CD4-positive, alpha-beta T cell (primary cell): ENCODE measurements at regions not wholly inside any gene's neighbourhood (a gene's known extent, or its start where the extent isn't known, plus 50 kb on each side); places are given as distances from the start of the nearest gene placed in this dataset.

Experiments used
- ATAC-seq: fragments of 200-7000 bp; cut with Tn5 transposase; one replicate; pipeline ENCODE4 v1.10.0; 2022; ENCODE audit warnings: mild to moderate bottlenecking; ENCODE audit not compliant: poor library complexity
- CTCF ChIA-PET: fragments of 350-600 bp; sonication (Branson Sonifier 250); formaldehyde crosslinking; loops from one replicate; lab custom pipeline; 2021; ENCODE audit warnings: antibody characterized with exemption, inconsistent platforms; lab: Charles Lee
- POLR2A ChIA-PET: fragments of 350-600 bp; sonication (Branson Sonifier 250); formaldehyde crosslinking; loops from one replicate; lab custom pipeline; 2021; ENCODE audit warnings: antibody characterized with exemption, inconsistent platforms; lab: Charles Lee
- DNase-seq, 14 experiments: peaks; one replicate each; pipeline ENCODE4 v3.0.0-alpha.2; 2013 to 2020; ENCODE audit warnings: mixed read lengths in 2 of 14
- H3K27ac ChIP-seq, 2 donors: one replicate each; pipeline versions ENCODE4 v1.5.1 to v1.7.0; 2013; ENCODE audit warnings: low read length in 2 of 2, low read depth in 1 of 2, mild to moderate bottlenecking in 1 of 2
- H3K27me3 ChIP-seq, 2 experiments: 1 replicate in 1 of 2; 2 replicates in 1 of 2; pipeline versions ENCODE4 v1.6.1 to v1.7.0; 2013; ENCODE audit warnings: low read length in 2 of 2, control low read depth in 1 of 2, mild to moderate bottlenecking in 1 of 2, moderate library complexity in 1 of 2; ENCODE audit not compliant: insufficient read depth in 2 of 2, control insufficient read depth in 1 of 2
- H3K36me3 ChIP-seq: one replicate; pipeline ENCODE4 v1.6.1; 2013; ENCODE audit warnings: low read length, control low read depth; ENCODE audit not compliant: insufficient read depth
- H3K4me1 ChIP-seq: one replicate; pipeline ENCODE4 v1.6.1; 2013; ENCODE audit warnings: low read length, control low read depth; ENCODE audit not compliant: insufficient read depth
- H3K4me3 ChIP-seq: one replicate; pipeline ENCODE4 v1.5.1; 2013; ENCODE audit warnings: mild to moderate bottlenecking, low read length, moderate library complexity
- H3K9me3 ChIP-seq, 2 experiments: 1 replicate in 1 of 2; 2 replicates in 1 of 2; pipeline versions ENCODE4 v1.6.1 to v1.7.0; 2013; ENCODE audit warnings: low read length in 2 of 2, mild to moderate bottlenecking in 2 of 2, control low read depth in 1 of 2, moderate library complexity in 1 of 2; ENCODE audit not compliant: control insufficient read depth in 1 of 2, insufficient read depth in 1 of 2
- H3K27ac Mint-ChIP-seq: one replicate; pipeline ENCODE4 v1.8.0; 2020; ENCODE audit warnings: mixed read lengths
- H3K27me3 Mint-ChIP-seq: one replicate; pipeline ENCODE4 v1.8.0; 2021; ENCODE audit warnings: mixed read lengths
- H3K36me3 Mint-ChIP-seq: one replicate; pipeline ENCODE4 v1.8.0; 2021; ENCODE audit warnings: low read depth, mixed read lengths
- H3K4me1 Mint-ChIP-seq: one replicate; pipeline ENCODE4 v1.8.0; 2021; ENCODE audit warnings: low read depth, mixed read lengths
- H3K4me3 Mint-ChIP-seq: one replicate; pipeline ENCODE4 v1.8.0; 2020; ENCODE audit warnings: mild to moderate bottlenecking, mixed read lengths
- H3K9me3 Mint-ChIP-seq: one replicate; pipeline ENCODE4 v1.8.0; 2020; ENCODE audit warnings: mixed read lengths
- CTCF ChIP-seq: fragments of 200-600 bp; IDR thresholded peaks from one replicate; pipeline ENCODE4 v1.8.0; 2022; ENCODE audit warnings: antibody characterized with exemption, mild to moderate bottlenecking
- intact Hi-C, 2 experiments: fragments of 100-400 bp; cut with DNase I in 1 of 2; cut with micrococcal nuclease in 1 of 2; formaldehyde crosslinking; loops; one replicate each; pipeline versions ENCODE4 v1.15.1 to v1.9.0; 2023 to 2025; cut with DNase I, micrococcal nuclease

- Histone ChIP-seq H3K4me1 (no peaks in the 10 kb centered on the region), H3K27ac (no peak overlapping the region), H3K4me3 (no peak overlapping the region), H3K9me3 (no peaks in the 10 kb centered on the region), H3K27me3 (no peaks in the 10 kb centered on the region), H3K36me3 (no peaks in the 10 kb centered on the region)
- Mint-ChIP-seq H3K27me3 (no peaks in the 10 kb centered on the region), H3K36me3 (peaks cover 12% of the 10 kb centered on the region), H3K4me1 (no peaks in the 10 kb centered on the region), H3K4me3 (no peak overlapping the region), H3K9me3 (no peaks in the 10 kb centered on the region), H3K27ac (no peak overlapping the region)
- intact Hi-C loops, result no loop called here
- ATAC-seq (no peak), DNase-seq (no peak)
- ChIA-PET CTCF (no interaction called here), POLR2A (interaction anchor here (0.6 kb wide), 1 partner anchor 260 kb away, joined by 3 read pairs; no protein-coding TSS in a partner anchor)
- TF ChIP-seq CTCF, result no peak
These were observed 116.2 kb downstream of the CYB561 start for GRCh38 chr17:63329876-63330275.

GRCh38 chr17:63331301-63332061 is 114.6 kb downstream of the CYB561 start:
- H3K27me3 Mint-ChIP-seq, result no peaks in the 10 kb centered on the region
- H3K36me3 Mint-ChIP-seq, result peaks cover 7% of the 10 kb centered on the region
- no peak overlapping the region for H3K27ac ChIP-seq
- H3K27me3 ChIP-seq, result no peaks in the 10 kb centered on the region
- ATAC-seq (no peak), DNase-seq (no peak)
- no peak overlapping the region for H3K27ac Mint-ChIP-seq
- no peaks in the 10 kb centered on the region for H3K4me1 Mint-ChIP-seq
- H3K4me1 ChIP-seq, result no peaks in the 10 kb centered on the region
- ChIA-PET CTCF (no interaction called here), POLR2A (no interaction called here)
- no peaks in the 10 kb centered on the region for H3K36me3 ChIP-seq
- TF ChIP-seq CTCF, result no peak
- no peaks in the 10 kb centered on the region for H3K9me3 ChIP-seq
- H3K4me3 Mint-ChIP-seq, result no peak overlapping the region
- no peaks in the 10 kb centered on the region for H3K9me3 Mint-ChIP-seq
- intact Hi-C loops, result no loop called here
- no peak overlapping the region for H3K4me3 ChIP-seq

GRCh38 chr17:63332286-63332685 is 113.8 kb downstream of the CYB561 start:
- H3K27ac Mint-ChIP-seq, result no peak overlapping the region
- DNase-seq (no peak), ATAC-seq (no peak)
- no peaks in the 10 kb centered on the region for H3K27me3 Mint-ChIP-seq
- Histone ChIP-seq H3K27me3 (no peaks in the 10 kb centered on the region), H3K9me3 (no peaks in the 10 kb centered on the region), H3K27ac (no peak overlapping the region), H3K4me1 (no peaks in the 10 kb centered on the region), H3K36me3 (no peaks in the 10 kb centered on the region), H3K4me3 (no peak overlapping the region)
- no peak overlapping the region for H3K4me3 Mint-ChIP-seq
- CTCF ChIA-PET, result no interaction called here
- no peak for TF ChIP-seq CTCF
- no peaks in the 10 kb centered on the region for H3K4me1 Mint-ChIP-seq
- H3K36me3 Mint-ChIP-seq, result no peaks in the 10 kb centered on the region
- intact Hi-C loops, result no loop called here
- POLR2A ChIA-PET, result interaction anchor here (0.6 kb wide), 1 partner anchor 223 kb away, joined by 3 read pairs; no protein-coding TSS in a partner anchor
- H3K9me3 Mint-ChIP-seq, result no peaks in the 10 kb centered on the region
